Type B pancreatic cell (in vitro differentiated cells): ENCODE measurements at regions not wholly inside any gene's neighbourhood (a gene's known extent, or its start where the extent isn't known, plus 50 kb on each side); places are given as distances from the start of the nearest gene placed in this dataset.

ENCODE experiments used
- DNase-seq: peaks from one replicate; pipeline ENCODE4 v3.0.0; 2021; ENCODE audit warnings: mixed read lengths; ENCODE audit not compliant: unreplicated experiment; ENCODE audit errors: extremely low spot score
- H3K27ac Mint-ChIP-seq: 2 replicates; pipeline ENCODE4 v1.8.0; 2021; ENCODE audit warnings: mild to moderate bottlenecking, mixed read lengths
- H3K27me3 Mint-ChIP-seq: 2 replicates; pipeline ENCODE4 v1.8.0; 2021; ENCODE audit warnings: mixed read lengths
- H3K36me3 Mint-ChIP-seq: 2 replicates; pipeline ENCODE4 v1.8.0; 2021; ENCODE audit warnings: mixed read lengths
- H3K4me1 Mint-ChIP-seq: one replicate; pipeline ENCODE4 v1.8.0; 2021; ENCODE audit warnings: mixed read lengths; ENCODE audit not compliant: unreplicated experiment
- H3K4me3 Mint-ChIP-seq: 2 replicates; pipeline ENCODE4 v1.8.0; 2021; ENCODE audit warnings: mild to moderate bottlenecking, mixed read lengths
- H3K9me3 Mint-ChIP-seq: 2 replicates; pipeline ENCODE4 v1.8.0; 2021; ENCODE audit warnings: mixed read lengths
- TF ChIP-seq, protein P1 (sequence below): fragments of 200-600 bp; sonication (generic); conservative IDR thresholded peaks from 2 replicates; pipeline ENCODE4 v1.5.0; 2021; ENCODE audit warnings: antibody characterized with exemption, mild to moderate bottlenecking

DNA sequence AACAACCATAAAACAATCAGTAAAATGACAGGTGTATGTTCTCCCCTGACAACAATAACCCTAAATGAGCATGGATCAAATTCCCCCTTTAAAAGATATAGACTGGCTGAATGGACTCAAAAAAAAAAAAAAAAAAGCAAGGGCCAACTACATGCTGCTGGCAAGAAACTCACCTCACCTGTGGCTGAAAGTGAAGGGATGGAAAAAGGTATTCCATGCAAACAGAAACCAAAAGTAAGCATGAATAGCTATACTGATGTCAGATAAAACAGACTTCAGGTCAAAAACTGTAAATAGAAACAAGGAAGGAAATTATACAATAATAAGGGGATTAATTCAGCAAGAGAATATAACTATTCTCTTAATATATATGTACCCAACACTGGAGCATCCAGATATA, 54.2 kb upstream of the SSBP2 start:
- Mint-ChIP-seq H3K27ac (peak overlapping the region; percentile 18), H3K4me3 (no peak overlapping the region), H3K4me1 (no peaks in the 10 kb centered on the region), H3K36me3 (peaks cover 6% of the 10 kb centered on the region), H3K27me3 (no peaks in the 10 kb centered on the region), H3K9me3 (peaks cover 32% of the 10 kb centered on the region)
- TF ChIP-seq, protein P1, sequence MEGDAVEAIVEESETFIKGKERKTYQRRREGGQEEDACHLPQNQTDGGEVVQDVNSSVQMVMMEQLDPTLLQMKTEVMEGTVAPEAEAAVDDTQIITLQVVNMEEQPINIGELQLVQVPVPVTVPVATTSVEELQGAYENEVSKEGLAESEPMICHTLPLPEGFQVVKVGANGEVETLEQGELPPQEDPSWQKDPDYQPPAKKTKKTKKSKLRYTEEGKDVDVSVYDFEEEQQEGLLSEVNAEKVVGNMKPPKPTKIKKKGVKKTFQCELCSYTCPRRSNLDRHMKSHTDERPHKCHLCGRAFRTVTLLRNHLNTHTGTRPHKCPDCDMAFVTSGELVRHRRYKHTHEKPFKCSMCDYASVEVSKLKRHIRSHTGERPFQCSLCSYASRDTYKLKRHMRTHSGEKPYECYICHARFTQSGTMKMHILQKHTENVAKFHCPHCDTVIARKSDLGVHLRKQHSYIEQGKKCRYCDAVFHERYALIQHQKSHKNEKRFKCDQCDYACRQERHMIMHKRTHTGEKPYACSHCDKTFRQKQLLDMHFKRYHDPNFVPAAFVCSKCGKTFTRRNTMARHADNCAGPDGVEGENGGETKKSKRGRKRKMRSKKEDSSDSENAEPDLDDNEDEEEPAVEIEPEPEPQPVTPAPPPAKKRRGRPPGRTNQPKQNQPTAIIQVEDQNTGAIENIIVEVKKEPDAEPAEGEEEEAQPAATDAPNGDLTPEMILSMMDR, result no peak
- no peak for DNase-seq

DNA sequence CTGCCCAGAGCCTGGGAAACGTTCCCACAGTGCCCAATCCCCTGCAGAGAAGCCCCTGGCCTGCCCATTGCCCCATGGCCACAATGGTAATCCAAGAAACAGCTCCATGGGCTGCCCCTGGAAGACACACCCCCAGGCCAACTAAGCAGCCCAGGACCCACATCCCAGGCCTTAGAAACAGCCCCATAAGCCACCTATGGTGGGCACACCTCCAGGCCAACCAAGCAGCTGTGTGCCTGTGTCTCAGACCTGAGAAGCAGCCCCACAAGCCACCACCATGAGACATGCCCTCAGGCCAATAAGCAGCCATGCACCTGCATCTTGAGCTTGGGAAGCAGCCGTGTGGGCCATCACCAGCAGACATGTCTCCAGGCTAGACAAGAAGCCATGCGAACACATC, 52.9 kb upstream of the SSBP2 start:
- Mint-ChIP-seq H3K27me3 (no peaks in the 10 kb centered on the region), H3K9me3 (peaks cover 37% of the 10 kb centered on the region), H3K4me1 (peaks cover 7% of the 10 kb centered on the region), H3K36me3 (peaks cover 6% of the 10 kb centered on the region), H3K4me3 (no peak overlapping the region), H3K27ac (no peak overlapping the region)
- TF ChIP-seq, protein P1, result no peak
- DNase-seq, result no peak

DNA sequence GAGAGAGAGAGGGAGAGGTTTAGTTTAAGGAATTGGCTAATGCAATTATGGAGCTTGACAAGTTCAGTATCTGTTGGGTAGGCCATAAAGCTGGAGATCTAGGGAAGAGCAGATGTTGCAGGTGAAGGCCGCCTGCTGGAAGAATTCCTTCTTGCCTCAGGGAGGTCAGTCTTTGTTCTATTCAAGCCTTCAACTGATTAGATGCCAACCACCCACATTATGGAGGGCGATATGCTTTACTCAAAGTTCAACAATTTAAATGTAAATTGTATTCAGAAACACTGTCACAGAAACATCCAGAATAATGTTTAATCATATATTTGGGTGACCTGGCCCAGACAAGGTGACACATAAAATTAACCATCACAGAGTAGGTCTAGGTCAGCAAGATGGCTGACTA, 51.7 kb upstream of the SSBP2 start:
- TF ChIP-seq, protein P1, result no peak
- Mint-ChIP-seq H3K27ac (no peak overlapping the region), H3K4me3 (no peak overlapping the region), H3K9me3 (peaks cover 32% of the 10 kb centered on the region), H3K27me3 (no peaks in the 10 kb centered on the region), H3K4me1 (peaks cover 18% of the 10 kb centered on the region), H3K36me3 (no peaks in the 10 kb centered on the region)
- DNase-seq, result no peak

DNA sequence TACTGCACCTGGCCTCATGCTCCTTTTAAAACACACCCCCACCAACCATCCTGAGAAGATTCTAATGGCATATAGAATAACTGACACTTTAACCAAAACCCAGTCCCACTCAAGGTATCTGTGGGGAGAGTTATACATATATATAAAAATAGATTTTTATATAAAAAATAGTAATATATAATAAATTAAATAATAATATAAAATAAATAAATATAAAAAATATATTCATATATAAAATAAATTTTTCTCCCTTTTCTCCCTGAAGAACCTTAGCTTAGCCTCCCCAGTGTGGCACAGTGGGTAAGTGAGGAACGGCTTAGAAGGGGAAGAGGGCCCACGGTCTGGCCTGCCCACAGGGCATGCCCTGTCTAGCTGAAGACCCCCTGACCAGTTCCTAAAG, 51.1 kb upstream of the SSBP2 start:
- no peak overlapping the region for H3K4me3 Mint-ChIP-seq
- TF ChIP-seq, protein P1, result no peak
- peaks cover 30% of the 10 kb centered on the region for H3K9me3 Mint-ChIP-seq
- DNase-seq, result no peak
- H3K27ac Mint-ChIP-seq, result no peak overlapping the region
- H3K4me1 Mint-ChIP-seq, result peaks cover 18% of the 10 kb centered on the region
- no peaks in the 10 kb centered on the region for H3K36me3 Mint-ChIP-seq
- no peaks in the 10 kb centered on the region for H3K27me3 Mint-ChIP-seq

DNA sequence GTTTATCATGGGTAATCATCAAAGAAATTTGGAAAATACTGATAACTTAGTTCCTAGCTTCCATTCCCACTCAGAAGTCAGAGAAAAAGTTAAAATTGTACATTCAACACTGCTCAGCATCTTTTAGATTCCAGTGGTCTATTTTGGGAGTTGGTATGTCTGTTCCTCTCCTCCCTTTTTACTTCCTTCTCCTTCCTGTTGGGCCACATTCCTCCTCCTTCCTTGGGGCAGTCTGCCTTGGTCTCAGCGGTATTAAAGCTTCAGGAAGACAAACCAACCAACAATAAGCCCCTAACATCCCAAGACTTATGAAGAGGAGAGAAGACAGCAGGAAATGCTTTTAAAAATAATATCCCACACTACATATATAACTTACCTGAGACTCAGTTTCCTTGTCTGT, 49.9 kb upstream of the SSBP2 start:
- TF ChIP-seq, protein P1, result no peak
- H3K4me1 Mint-ChIP-seq, result peaks cover 20% of the 10 kb centered on the region
- peak overlapping the region; percentile 9 for H3K4me3 Mint-ChIP-seq
- no peak for DNase-seq
- H3K27ac Mint-ChIP-seq, result peak overlapping the region; percentile 83
- no peaks in the 10 kb centered on the region for H3K36me3 Mint-ChIP-seq
- H3K9me3 Mint-ChIP-seq, result peaks cover 23% of the 10 kb centered on the region
- no peaks in the 10 kb centered on the region for H3K27me3 Mint-ChIP-seq
